Activated CD8-positive, alpha-beta memory T cell treated with anti-CD3 and anti-CD28 coated beads for 4 hours (primary cell): ENCODE measurements at regions not wholly inside any gene's neighbourhood (a gene's known extent, or its start where the extent isn't known, plus 50 kb on each side); places are given as distances from the start of the nearest gene placed in this dataset.

ENCODE experiments used
- DNase-seq, 2 donors: peaks; one replicate each; pipeline ENCODE4 v3.0.0-alpha.2; 2020; ENCODE audit warnings: low read depth in 2 of 2

GRCh38 chr5:15263406-15263805, 236.6 kb upstream of the FBXL7 start:
- no peak for DNase-seq

DNA sequence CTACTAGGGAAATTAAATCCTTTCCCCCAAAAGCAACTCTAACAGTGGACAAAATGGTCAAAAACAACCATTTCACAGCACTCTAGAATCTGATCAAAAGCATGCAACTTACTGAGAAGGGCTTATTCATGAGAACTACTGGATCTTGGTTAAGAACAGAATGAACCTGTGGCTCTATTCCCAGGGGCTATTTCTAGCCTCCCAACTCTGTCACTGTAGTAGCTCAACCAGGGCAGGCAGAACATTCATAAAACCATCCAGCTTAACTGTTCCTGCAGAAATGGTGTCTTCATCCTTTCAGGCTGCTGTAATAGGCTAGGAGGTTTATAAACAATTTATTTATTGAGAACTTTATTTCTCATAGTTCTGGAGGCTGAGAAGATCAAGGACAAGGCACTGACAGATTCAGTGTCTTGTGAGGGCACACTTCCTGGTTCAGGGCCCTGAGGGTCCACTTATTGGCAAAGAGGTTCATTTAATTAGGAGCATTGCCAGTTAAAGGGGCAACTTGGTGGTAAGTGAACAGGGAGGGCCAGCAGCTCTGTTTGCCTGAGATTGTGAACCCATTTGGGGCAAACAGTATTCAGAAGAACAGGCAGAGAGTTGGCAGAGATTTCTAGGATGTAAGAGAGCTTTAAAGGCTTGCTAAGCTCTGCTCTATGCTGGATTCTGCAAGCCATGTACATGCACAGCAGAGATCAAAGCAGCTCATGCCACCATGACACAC, 238.5 kb upstream of the FBXL7 start:
- DNase-seq, result no peak

- no peak for DNase-seq
These were observed 239.4 kb upstream of the FBXL7 start for GRCh38 chr5:15260356-15261268.

DNA sequence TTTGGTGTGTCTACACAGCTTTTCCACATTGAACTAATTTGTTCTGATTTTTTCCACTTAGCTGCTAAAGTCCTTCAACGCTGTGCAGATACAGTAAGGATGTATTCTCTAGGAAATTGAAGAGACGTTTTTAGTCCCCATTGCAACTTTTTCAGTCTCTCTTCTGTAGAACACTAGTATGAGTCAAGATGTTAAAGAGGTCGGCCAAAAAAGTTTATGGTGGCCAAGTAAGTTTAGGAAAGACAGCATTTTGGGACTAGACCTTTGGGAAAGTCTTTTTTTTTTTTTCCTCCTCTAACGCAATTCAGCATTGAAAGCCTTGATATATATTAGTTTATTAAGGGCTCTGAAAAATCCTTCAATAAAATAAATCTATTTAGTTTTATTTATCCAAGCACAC, 243.5 kb upstream of the FBXL7 start:
- no peak for DNase-seq

DNA sequence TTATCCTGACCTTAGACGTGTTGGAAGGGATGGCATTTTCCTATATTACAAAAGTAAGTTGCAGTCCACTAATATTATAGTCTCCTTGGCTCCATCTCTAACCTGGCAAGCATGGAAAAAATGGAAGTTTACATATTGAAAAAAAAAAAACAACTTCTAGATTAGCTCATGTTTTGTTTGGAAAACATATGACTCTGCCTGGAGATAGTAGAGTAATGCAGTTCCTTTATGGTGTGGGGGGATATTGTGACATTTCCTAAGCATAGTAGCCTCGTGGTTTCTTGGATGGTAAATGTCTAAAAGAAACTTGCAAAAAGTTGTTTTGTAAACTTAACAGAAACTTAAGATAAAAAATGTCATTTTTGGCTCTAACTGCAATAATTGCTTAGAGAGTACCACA, 244.4 kb upstream of the FBXL7 start:
- no peak for DNase-seq

DNA sequence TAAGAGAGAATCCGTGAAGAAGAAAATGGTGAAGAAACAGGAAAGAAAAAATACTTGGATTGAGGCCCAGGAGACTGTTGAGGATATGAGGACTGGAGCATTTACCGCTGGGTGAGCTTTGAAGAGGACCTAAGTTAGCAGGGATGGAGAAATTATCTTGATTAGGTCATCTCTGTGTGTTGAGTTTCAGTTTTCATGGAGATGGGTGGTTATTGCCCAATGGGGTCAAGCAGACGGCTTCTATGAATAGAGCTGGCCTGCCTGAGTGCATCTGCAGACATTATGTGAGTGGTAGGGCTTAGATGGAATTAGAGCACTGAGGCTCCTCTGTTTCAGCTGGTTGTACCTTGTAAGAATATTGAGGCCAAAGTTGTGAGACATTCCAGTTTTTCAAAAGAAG, 245.4 kb upstream of the FBXL7 start:
- DNase-seq, result no peak

DNA sequence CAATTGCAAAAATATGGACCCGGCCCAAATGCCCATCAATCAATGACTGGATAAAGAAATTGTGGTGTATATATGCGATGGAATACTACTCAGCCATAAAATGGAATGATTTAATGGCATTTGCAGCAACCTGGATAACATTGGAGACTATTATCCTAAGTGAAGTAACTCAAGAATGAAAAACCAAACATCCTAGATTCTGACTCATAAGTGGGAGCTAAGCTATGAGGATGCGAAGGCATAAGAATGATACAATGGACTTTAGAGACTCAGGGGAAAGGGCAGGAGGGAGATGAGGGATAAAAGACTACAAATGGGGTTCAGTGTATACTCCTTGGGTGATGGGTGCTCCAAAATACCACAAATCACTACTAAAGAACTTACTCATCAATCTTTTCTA, 247.6 kb upstream of the FBXL7 start:
- no peak for DNase-seq

GRCh38 chr5:15249152-15249551, 250.8 kb upstream of the FBXL7 start:
- DNase-seq, result no peak

DNA sequence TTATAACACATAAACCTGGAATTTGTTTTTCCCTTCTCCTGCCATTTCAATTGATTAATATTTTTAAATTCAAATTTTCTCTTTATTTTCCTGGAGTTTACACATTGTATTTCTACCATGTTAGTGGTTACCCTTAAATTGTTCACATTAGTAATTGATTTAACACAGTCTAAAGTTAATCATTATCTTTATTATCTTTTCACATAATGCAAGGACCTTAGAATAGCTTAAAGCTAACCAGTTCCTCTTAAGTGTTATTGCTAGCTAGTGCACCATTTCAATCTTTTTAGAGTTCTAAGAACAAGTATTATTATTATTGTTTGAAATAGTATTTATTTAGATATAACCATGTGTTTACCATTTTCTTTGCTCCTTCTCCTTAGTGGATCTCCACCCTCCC, 251.2 kb upstream of the FBXL7 start:
- DNase-seq, result no peak

DNA sequence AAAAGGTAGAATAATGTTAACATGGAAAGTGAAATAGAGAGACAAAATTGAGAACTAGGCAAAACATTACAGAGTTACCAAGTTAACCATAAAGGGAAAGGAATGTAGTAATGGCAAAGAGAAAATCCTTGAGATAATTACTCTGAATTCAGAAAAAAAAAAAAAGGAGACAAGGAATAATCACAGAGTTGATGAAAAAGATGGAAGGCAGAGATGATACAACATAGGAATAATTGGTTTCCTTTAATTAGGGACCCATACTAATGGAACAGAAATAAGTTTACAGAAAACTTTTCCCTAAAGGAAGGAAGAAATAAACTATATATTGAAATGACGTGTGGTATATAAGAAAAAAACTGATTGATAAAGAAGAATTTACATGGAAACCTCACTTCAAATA, 254.1 kb upstream of the FBXL7 start:
- no peak for DNase-seq

DNA sequence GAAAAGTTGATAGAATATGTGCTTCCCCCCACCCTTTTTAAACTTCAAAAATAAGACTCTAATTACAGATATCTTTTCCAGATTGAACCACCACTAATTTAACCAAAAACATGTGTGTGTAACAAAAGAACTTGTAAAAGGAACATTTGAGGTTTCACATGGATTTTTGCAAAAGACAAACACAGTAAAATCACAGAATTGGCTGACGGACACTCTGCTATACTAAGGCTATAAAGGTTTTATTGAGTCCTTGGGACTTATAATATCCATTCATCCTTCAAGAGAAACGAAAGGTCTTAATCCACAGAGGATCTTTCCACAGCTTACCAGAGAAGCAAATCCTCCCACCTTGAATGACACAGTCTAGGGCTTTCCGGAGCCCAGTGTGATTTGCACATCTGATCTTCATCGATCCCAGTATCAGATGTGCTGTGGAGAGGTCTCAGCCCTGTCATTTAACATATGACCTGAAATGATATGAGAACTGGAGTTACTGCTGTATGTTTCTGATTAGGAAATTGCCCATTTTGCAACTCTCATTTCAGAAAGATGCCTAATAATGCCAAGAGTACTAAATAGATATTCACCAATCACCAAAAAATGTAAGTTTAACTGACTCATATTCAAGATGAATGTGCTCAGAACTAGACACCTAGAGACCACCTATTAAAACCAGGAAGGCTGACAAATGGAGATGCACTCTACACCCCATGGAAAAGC, 256.5 kb upstream of the FBXL7 start:
- no peak for DNase-seq

GRCh38 chr5:15241216-15241821, 258.7 kb upstream of the FBXL7 start:
- DNase-seq, result no peak

DNA sequence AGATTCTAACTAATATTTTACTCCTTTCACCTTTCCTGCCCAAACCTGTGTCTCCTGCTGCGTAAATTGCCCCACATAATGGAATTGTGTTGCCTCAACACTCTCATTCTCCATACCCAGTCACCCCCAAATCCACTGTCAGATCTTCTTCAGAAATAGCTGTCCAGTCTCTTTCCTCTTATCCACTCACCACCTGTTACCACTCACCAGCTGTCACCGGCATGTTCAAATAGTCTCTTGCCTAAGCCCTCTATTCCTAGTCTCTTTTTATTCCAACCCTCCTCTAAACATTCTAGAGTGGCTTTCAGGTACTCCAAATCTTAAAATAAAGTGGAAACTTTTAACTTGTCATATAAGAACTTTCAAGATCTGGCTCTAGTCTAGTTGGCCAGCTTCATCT, 262.0 kb upstream of the FBXL7 start:
- DNase-seq, result no peak

GRCh38 chr5:15236911-15237508, 263.0 kb upstream of the FBXL7 start:
- DNase-seq, result no peak

DNA sequence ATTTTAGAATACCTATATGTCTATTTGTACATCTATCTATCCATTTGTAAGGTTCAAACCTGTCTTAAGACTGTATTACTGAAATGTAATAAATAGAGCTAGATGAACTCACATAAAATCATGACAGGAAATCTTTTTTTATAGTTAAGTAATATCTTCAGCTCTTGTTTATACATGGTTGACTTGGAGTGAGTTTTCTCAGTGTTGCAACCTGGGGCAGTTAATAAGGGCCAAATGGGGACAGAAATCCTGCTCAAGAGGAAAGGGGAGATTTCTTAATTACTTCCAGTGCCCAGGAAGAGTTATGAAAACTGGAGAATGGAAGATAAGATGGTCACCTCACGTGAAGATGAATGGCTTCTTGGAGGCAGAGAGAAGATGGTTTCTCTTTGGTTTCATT, 265.1 kb upstream of the FBXL7 start:
- no peak for DNase-seq

DNA sequence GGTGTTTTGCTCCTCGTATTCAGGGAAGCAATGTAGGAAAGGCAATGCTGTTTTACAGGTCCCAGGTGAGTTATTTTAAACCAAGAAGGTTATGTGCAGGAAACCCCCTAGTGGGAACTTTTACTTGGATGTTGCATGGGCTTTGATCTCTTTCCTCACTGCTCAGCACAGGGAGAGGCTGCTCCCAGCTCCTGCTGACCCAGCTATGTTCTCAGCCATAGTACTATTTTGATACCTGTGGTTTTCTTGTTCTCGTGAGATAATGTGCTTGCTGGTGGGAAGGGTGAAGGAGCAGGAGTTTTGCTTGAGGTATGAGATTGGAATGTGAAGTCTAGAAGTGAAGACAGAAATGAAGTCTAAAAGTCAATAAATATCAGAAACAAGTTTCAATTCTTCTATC, 265.6 kb upstream of the FBXL7 start:
- no peak for DNase-seq

GRCh38 chr5:15233566-15233965, 266.4 kb upstream of the FBXL7 start:
- no peak for DNase-seq

DNA sequence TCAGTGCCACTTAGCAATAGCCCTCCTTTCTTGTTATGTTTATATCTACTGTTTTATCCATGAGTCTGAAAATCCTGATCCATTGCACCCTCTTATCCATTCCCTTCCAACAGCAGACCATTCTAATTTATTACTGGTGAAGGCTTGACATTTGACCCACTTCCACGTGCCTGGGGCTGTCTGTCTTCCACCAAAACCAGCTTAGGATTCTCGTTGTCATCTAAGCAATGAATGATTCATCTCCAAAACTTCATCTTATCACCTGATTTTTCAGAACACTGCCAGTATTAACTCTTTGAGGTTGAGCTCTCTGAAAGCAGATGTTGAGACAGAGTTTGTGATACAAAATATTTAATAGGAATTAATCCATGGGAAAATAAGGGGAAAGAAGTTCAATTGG, 277.8 kb upstream of the FBXL7 start:
- no peak for DNase-seq

GRCh38 chr5:15220642-15221173, 279.3 kb upstream of the FBXL7 start:
- DNase-seq, result no peak

- no peak for DNase-seq
These were observed 284.9 kb upstream of the FBXL7 start for GRCh38 chr5:15215056-15215455.

DNA sequence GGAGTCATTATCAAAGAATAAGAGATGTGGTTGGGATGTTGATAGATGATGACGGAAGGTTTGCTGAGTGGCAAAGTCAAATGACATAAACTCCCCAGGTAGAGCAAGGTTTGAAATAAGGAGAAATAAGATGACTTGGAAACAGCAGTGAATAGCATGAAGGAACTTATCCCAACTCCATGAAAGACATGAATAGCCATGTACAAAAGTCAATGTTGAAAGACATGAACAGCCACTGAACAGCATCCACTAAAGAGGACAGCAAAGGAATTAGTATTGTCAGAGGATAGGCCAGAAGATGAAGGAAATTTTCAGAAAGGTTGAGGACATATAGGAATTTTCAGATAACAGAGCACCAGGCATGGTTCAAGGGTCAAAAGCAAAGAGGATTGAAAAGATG, 286.0 kb upstream of the FBXL7 start:
- DNase-seq, result no peak
